ENCODE measurements at regions not wholly inside any gene's neighbourhood (a gene's known extent, or its start where the extent isn't known, plus 50 kb on each side); places are given as distances from the start of the nearest gene placed in this dataset.

DNA sequence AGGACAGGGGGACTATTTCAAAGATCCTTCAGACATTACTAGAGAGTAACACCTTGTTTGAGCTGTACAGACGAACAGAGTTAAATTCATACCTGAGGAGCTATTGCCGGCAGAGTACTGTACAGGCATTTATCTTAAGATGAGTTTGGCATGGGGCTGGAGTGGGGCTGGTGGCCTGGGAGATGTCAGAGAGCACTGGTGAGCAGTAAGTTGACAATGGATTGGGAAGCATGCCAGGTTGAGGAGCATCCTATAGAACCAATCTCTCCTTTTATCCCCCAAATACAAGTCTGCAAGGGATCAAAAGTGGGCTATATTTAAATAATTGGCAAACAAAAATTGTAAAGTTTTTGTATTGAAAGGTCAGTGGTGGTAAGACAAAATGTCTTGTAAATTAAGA lies 58.6 kb downstream of the ADCYAP1 start:
- TF ChIP-seq CTCF (IDR thresholded peaks at IDR 0.05; ENCODE audit: insufficient read depth, low read length) (no peak), GABPA (IDR thresholded peaks at IDR 0.05; ENCODE audit: low read depth) (no peak), POLR2AphosphoS5 (IDR thresholded peaks at IDR 0.05; ENCODE audit: low read depth) (no peak)

Data from HL-60 (cell line).